HT1080 (cell line): ENCODE measurements at regions not wholly inside any gene's neighbourhood (a gene's known extent, or its start where the extent isn't known, plus 50 kb on each side); places are given as distances from the start of the nearest gene placed in this dataset.

Experiments used
- DNase-seq: peaks from one replicate; pipeline ENCODE4 v3.0.0-alpha.2; 2015; ENCODE audit warnings: low read depth

DNA sequence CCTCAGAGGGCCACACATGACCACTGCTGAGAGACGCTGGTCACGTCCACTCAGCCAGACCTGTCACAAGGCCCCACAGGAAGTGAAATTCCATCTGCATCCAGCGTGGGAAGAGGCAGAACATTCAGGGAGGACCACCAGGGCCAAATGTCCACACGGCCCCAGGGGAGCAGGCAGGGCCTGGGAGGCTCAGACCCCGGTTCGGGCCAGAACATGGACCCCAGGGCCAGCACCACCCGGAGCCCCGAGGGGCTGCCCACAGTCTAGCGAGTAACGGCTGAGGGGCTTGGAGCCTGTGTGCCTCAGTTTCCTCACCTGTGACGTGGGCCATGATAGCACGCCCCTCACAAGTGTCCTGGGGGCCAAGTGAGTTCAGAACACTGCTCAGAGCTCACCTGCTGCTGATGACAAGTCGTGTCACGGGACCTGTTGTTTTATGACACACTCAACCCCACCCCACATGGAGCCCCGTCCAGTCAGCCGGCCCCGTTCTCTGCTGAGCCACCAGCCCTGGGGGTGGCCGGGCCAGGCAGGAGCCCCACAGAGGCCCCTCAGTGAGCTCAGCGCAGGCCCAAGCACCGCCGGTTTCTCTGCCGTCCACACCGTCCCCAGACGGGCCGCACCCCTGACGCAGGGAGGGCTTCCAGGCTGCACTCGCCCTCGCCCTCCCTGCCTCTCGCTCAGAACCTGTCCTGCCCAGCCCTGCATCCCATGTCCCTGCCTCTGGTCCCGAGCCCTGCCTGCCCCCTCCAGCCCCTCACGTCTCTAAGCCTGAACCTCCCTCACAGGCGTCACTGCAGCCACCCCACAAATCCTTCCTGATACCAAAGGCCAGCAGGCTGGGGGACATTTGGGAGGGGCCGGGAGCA, 79.5 kb upstream of the GALNT9 start:
- DNase-seq: no peak

DNA sequence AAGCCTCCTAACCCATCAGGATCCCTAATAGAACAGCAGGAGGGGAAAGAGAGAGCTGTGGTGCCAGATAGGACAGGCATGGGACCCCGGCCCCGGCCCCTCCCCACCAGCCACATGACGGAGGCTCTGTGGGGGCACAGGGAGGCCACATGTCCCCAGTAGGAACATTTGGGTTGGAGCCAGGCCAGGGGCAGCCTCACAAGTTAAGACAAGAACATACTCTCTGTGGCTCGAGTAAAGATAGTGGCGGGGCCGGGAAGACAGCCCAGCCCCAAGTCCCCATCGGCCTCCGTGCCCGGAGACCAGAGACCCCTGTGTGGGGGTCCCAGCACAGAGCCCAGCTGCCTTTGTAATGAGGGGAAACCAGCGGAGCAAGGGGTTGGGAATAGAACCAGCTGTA, 78.6 kb upstream of the GALNT9 start:
- no peak for DNase-seq

DNA sequence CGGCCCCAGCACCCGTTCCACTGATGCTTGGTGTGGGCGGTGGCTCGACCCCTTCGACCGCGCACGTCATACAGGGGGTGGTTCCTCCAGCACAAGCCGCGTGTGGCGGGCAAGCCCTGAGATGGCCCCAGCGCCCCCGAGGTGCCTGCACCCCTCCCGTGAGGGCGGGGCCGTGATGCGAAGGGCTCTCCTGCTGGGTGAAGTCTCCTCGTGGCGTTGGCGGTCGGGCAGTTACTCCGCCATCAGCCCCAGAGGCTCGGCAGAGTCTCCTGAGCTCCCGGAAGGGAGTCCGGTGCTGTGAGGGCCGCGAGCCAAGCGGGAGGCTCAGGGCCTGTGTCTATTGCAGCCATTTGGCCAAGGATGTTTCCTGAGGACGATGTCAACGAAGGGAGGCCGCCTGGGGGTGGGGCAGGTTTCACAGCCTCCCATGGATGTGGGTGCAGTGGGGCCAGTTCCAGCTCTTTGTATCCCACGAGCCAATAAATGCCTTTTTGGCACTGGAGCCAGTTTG, 78.1 kb upstream of the GALNT9 start:
- no peak for DNase-seq

DNA sequence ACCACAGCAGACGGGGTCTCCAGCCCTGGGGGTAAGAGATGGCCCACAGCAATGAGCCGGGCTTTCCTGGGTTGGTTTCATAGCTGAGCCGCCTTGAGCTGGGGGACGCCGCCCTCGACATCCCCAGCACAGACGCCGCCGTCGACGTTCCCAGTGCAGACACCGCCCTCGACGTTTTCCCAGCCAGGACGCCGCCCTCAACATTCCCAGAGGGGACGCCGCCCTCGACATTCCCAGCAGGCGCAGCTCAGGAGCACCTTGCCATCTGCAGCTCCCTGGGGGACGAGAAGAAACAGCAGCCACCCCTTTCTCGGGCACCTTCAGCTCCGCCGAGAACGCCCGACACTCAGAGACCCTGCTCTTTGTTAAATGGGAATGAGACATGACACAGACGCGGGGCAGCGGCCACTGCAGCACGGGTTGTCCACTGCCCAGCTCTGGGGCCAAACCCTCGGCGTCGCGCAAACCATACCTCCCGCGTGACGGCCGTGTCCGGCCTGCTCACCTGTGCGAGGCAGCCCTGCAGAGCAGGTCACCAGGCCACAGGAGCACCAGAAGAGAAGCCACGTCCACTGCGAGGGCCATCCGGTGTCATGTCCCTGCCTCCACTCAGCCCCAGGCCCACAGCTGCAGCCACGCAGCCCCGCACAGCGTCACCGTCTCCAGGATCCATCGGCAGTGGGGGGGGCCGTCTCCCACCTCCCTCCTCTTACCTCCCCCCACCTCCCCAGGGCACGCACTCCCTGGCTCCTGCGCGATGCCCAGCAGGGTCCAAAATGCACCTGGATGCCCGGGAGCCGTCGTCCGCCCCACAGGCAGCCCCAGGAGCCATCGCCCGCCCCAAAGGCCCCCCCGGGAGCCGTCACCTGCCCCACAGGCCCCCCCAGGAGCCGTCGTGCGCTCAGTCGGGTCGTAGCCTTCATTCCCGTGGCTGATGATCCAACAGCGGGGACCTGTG, 77.4 kb upstream of the GALNT9 start:
- DNase-seq: no peak

DNA sequence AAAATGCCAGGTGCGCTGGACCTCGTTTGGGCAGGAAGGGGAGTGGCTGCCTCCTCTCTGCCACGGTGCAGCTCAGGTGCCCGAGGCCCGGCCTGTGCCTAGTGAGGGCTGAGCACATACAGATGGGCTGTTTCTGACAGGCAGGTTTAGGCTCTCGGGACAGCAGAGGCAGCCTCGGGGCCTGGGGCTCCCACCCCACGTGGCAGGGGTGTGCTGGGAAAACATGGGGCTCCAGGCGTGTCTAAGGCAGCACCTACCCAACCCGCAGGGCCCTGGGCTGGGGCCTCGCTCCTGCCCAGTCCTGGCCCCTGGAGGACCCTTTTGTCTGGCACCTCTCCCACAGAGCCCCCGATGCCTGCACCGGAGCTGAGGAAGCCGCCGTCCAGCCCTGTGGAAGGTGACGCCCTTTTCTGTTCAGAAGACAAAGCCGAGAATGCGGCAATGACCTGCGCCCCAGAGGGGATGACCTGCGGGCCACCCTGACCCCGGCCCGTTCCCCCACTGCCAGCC, 76.4 kb upstream of the GALNT9 start:
- no peak for DNase-seq

DNA sequence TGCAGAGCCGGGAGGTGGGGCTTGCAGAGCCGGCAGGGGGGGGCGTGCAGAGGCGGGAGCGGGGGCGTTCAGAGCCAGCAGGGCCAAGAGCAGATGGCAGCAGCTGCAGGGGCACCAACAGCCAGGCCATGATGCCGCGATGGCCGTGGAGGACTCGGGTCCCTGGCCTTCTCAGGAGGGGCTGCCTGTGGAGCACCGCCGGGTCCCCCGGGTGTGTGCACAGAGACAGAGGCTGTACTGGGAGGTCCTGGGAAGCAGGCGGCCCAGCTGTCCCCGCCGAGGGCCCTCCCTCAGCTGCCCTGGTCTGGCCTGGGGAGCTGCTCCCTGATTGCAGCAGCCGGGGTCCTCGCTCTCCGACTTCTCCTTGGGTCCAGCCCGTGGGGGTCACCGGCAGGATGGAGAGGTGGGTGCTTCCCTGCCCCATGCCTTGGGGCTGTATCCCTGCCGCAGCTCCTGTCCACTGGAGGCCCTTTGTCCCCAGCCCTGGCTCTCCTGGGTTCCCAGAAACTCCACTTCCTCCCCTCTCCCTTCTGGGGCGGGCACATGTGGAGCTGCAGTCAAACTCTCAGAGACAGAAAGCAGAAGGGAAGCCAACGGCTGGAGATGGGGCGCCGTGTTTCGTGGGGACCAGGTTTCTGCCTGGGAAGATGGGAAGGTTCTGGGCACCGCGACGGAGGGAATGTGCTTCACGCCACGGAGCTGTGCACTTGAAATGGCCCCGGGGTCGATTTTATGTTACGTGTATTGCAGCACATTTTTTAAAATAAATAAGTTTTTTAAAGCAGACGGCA, 75.8 kb upstream of the GALNT9 start:
- no peak for DNase-seq

DNA sequence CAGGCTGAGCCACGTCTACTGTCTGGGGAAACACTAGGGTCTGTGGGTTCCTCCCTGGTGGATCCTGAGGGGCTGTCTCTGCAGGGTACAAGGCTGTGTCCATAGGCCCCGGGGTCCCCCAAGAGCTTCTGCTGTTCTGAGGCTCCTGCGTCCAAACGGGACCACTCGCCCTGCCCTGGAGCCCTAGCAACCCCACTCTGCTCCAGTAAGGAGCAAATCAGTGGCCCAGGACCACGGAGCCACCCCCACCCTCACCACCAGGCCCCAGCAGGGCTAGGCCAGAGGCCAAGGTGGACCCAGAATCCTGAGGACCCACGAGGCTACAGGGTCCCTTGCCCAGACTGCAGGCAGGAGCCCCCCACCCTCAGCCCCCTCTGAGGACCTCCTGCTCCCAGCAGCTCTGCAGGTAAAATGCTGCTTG, 75.1 kb upstream of the GALNT9 start:
- DNase-seq: no peak

DNA sequence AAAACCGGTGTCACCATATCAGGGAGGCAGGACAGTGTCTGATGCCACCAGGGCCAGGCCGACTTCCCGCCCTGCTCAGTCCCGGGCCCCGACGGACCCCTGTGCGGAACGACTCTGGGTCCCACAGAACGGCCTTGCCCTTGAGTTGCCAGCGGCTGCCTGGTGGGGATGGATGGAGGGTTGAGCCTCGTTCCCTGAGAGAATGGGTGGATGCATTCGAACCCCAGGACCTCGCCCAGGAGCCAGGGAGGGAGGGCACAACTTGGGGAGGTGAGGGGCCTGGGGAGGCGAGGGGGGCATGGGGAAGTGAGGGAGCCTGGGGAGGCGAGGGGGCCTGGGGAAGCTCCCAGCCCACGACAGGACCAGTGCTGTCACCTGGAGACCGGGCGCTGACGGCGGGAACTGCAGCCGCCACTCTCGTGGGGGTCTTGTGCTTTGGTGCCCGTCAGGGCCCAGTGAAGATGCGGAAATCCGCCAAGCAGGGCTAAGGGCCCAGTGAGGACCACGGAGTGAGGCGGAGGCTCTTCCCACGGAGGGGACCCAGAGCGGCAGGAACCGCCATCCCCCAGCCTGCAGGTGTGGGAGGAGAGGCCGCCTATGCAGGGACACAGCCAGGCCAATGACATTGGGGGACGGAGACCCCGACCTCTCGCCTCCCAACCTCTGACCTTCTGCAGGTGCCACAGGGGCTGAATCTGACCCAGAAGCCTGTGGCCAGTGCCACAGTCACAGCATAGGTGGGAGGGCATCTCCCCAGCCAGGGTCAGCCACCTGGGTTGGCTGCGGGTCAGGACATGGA, 74.4 kb upstream of the GALNT9 start:
- no peak for DNase-seq

DNA sequence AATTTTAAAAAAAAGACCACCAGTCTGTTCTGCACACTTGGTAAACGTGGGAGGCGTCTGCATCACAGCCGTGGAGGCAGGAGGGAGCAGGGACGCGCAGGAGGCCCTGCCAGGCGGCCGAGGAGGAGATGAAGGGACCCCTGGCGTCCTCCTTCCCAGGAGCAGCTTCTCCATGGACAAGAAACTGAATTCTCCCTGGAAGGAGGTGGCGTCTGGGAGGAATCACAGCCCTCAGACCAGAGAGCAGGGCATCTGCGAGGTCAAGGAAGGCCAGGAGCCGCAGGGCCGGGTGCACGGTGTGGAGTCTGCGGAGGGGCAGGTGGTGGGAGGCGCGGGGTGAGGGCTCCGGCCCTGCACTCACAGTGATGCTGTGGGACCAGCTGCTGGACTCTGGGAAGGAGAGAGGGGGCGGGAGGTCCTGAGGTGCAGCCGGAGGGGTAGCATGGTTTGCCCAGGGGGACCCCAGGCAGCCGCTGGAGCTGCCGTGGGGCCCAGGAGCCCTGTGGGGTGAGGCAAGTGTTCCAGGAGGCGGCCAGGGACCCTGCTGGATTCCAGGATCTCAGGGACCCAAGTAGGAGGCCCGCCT, 73.5 kb upstream of the GALNT9 start:
- no peak for DNase-seq

DNA sequence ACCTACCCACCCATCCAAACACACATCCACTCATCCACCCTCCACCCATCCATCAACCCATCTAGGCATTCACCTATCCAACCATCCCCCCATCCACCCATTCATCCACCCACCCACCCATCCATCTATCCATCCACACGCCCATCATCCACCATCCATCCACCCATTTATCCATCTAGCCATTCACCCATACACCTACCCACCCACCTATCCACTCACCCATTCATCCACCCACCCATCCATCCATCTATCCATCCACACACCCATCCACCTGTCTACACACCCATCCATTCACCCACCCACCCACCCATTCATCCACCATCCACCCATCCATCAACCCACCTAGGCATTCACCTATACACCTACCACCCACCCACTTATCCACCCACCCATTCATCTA, 72.6 kb upstream of the GALNT9 start:
- no peak for DNase-seq

DNA sequence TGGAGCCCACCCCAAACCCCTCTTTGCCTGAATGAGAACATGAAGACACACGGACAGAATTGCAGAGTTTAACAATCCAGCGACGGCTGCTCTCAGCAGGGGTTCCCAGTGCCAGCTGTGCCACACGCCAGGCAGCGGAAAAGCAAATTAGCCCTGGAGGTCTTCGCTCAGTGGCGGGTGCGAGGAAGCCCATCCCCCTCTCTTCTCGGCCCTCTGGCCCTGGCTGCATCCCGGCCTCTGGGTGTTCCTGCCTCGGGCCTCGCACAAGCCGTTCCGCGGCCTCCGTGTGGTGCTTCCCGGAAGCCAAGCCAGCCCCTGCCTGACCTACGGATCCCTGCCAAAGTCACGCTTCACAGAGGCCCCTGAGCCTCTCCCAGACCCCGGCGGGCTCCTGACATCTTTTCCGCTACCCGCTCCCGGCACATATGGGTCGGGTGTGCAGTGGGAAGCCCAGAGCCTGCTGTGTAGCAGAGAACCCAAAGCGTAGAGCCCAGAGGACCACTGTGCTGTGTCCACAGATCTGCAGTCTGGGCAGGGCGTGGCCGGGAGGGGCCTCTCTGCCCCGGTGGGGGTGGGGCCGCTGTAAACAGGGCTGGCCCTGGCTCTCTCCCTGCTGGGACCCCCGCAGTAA, 70.7 kb upstream of the GALNT9 start:
- no peak for DNase-seq

DNA sequence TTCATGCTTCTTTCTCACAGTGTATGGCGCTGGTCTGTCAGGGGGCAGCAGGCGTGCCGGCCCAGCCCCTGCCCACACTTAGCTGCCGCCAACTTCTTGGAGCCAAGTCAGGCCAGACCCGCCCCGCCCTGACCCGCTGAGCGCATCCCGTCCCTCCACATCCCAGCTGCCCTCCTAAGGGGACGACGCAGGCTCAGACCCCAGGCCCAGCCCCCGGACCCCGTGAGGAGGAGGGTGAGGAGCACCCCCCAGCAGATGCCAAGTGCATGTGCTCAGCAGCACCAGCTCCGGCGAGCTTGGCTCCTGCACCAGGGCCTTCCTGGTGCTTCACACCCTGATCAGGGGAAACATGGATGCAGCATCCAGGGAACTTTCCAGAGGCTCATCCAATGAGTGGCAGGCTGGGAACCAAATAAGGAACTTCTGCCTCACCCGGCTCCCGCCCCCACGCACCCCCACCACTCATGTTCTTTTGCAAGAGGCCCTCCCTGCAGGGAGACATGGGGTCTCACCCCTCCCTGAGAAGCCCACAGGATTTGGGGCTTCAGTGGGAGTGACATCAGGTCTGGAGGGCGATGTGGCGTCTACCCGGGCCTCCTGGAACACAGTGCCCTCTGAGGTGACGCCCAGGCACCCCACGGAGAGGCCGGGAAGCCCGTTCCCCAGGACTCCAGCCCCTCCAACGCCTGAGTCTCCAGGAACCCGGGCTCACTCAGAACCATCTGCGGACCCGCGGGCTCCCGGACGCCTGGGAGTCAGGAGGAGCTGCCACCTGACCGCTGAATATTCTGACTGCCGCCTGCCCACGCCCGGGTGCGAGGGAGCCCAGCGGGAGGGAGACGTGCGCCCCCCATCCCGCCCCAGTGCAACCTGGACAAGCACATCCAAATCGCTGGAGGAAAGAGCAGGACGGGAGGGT, 70.0 kb upstream of the GALNT9 start:
- DNase-seq: no peak

DNA sequence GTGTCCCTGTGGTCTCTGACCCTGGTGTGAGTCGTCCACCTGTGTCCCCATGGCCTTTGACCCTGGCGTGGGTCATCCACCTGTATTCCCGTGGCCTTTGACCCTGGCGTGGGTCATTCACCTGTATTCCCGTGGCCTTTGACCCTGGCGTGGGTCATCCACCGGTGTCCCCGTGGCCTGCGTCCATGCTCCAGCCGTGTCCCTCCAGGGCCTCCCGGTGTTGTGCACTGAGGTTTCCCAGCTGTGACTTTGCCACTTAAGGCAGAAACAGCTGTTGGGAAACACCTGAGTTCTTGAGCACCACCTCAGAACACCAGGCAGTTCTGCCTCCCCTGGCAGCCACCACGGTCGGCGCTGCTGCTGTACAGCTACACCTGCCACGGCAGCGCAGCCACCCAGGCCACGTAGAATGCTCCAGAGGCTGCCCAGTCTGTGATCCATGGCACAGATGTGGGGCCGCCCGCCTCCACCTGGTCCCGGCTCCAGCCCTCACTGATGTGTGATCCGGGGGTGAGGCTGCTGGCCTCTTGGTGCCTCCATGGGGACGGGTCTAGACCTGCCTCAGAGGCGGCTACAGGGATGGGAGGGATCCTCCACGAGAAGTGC, 69.1 kb upstream of the GALNT9 start:
- no peak for DNase-seq

DNA sequence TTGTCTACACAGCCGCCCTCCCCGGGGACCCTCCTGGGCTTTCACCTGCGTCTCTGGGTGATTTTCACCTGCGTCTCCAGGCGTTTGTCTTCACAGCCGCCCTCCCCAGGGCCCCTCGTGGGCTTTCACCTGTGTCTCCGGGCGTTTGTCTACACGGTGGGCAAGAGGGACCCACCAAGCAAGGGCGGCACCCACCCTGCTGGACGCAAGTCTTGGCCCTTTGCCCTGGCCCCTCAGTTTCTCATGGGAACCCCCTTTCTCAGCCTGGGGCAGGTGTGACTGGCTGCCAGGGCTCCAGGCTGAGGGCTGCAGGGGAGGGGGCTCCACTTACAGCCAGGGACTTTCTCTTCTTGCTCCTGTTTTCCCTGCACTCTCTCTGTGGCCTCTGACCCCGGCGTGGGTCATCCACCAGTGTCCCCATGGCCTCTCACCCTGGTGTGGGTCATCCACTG, 68.6 kb upstream of the GALNT9 start:
- no peak for DNase-seq

DNA sequence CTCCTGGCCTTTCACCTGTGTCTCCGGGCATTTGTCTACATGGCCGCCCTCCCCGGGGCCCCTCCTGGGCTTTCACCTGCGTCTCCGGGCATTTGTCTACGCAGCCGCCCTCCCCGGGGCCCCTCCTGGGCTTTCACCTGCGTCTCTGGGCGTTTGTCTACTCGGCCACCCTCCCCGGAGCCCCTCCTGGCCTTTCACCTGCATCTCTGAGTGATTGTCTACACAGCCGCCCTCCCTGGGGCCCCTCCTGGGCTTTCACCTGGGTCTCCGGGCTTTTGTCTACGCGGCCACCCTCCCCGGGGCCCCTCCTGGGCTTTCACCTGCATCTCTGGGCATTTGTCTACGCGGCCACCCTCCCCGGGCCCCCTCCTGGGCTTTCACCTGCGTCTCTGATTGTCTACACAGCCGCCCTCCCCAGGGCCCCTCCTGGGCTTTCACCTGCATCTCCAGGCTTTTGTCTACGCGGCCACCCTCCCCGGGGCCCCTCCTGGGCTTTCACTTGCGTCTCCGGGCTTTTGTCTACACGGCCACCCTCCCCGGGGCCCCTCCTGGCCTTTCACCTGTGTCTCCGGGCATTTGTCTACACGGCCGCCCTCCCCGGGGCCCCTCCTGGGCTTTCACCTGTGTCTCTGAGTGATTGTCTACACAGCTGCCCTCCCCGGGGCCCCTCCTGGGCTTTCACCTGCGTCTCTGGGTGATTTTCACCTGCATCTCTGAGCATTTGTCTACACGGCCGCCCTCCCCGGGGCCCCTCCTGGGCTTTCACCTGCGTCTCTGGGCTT, 68.0 kb upstream of the GALNT9 start:
- no peak for DNase-seq

DNA sequence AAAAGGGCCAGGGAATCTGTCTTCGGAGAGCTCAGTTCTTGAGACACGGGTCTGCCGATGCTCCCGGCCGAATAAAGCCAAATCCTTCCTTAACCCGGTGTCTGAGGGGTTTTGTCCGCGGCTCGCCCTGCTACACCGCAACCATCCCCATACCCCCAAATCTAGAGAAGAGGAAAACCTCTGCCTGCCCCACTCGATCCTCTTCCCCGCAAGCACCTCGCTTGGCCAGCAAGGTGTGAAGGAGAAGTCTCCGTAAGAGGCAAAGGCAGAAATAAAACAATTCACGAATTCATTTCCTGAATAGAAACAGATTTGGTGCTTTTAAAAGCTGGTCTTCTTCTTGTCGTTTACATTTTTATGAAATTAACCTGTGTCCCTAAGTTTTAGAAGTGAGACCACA, 67.3 kb upstream of the GALNT9 start:
- DNase-seq: no peak

DNA sequence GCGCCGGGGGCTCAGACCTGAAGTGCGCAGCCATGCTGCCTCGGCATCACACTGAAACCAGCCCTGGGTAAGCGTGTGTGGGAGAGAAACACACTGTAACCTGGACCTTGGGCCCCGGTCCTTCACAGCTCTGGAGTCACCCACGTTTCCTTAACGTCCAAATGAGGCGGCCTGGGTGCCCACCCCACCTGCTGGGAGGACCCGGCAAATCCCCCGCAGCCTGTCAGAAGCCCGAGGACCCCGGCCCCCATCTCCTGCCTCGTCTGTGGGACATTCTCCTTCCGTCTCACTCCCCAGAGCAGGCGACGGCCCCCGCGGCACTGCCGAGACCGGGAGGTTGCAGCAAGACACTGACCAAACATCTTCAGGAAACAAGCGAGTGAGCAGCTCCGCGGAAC, 66.5 kb upstream of the GALNT9 start:
- DNase-seq: no peak
